ENCODE measurements at regions not wholly inside any gene's neighbourhood (a gene's known extent, or its start where the extent isn't known, plus 50 kb on each side); places are given as distances from the start of the nearest gene placed in this dataset.

GRCh38 chr6:11912420-11912819 lies 99.7 kb upstream of the HIVEP1 start:
- CTCF ChIA-PET: no interaction called here
- Histone ChIP-seq H3K4me3 (ENCODE audit: low read depth, low read length, poor library complexity, severe bottlenecking) (no peak overlapping the region), H3K27me3 (replicated peaks; ENCODE audit: insufficient read depth, low read depth, low read length, poor library complexity) (no peaks in the 10 kb centered on the region), H3K27ac (ENCODE audit: low read depth, low read length, poor library complexity, severe bottlenecking) (no peak overlapping the region), H3K9me3 (ENCODE audit: low read depth, low read length, poor library complexity, severe bottlenecking) (no peaks in the 10 kb centered on the region), H3K36me3 (ENCODE audit: insufficient read depth, low read length, poor library complexity, severe bottlenecking) (no peaks in the 10 kb centered on the region), H3K4me1 (ENCODE audit: insufficient read depth, low read length, poor library complexity, severe bottlenecking) (no peaks in the 10 kb centered on the region)
- TF ChIP-seq CTCF (conservative IDR thresholded peaks at IDR 0.05; ENCODE audit: low read depth, low read length) (0 out of 2 replicates have a peak, but pooled peaks have one; percentile 23), EZH2 (IDR thresholded peaks at IDR 0.05; ENCODE audit: borderline replicate concordance, low read depth, low read length, poor library complexity, severe bottlenecking) (no peak)
- BruUV-seq (replicated peaks): no TSS peak
- intact Hi-C loops (cut with micrococcal nuclease; ENCODE audit: unreplicated experiment): no loop called here
- POLR2A ChIA-PET (ENCODE audit: low non-redundant PET): no interaction called here
- DNase-seq (ENCODE audit: low spot score): peak; percentile 11

GRCh38 chr6:11911538-11911937 lies 100.6 kb upstream of the HIVEP1 start:
- Histone ChIP-seq H3K9me3 (ENCODE audit: low read depth, low read length, poor library complexity, severe bottlenecking) (no peaks in the 10 kb centered on the region), H3K27ac (ENCODE audit: low read depth, low read length, poor library complexity, severe bottlenecking) (no peak overlapping the region), H3K27me3 (replicated peaks; ENCODE audit: insufficient read depth, low read depth, low read length, poor library complexity) (no peaks in the 10 kb centered on the region), H3K36me3 (ENCODE audit: insufficient read depth, low read length, poor library complexity, severe bottlenecking) (no peaks in the 10 kb centered on the region), H3K4me1 (ENCODE audit: insufficient read depth, low read length, poor library complexity, severe bottlenecking) (no peaks in the 10 kb centered on the region), H3K4me3 (ENCODE audit: low read depth, low read length, poor library complexity, severe bottlenecking) (no peak overlapping the region)
- no TSS peak for BruUV-seq (replicated peaks)
- DNase-seq (ENCODE audit: low spot score): no peak
- ChIA-PET CTCF (no interaction called here), POLR2A (ENCODE audit: low non-redundant PET) (no interaction called here)
- intact Hi-C loops (cut with micrococcal nuclease; ENCODE audit: unreplicated experiment): no loop called here
- TF ChIP-seq CTCF (conservative IDR thresholded peaks at IDR 0.05; ENCODE audit: low read depth, low read length) (no peak), EZH2 (IDR thresholded peaks at IDR 0.05; ENCODE audit: borderline replicate concordance, low read depth, low read length, poor library complexity, severe bottlenecking) (no peak)

GRCh38 chr6:11909696-11910132 lies 102.4 kb upstream of the HIVEP1 start:
- H3K4me3 ChIP-seq (ENCODE audit: low read depth, low read length, poor library complexity, severe bottlenecking): no peak overlapping the region
- POLR2A ChIA-PET (ENCODE audit: low non-redundant PET): no interaction called here
- no peaks in the 10 kb centered on the region for H3K9me3 ChIP-seq (ENCODE audit: low read depth, low read length, poor library complexity, severe bottlenecking)
- intact Hi-C loops (cut with micrococcal nuclease; ENCODE audit: unreplicated experiment): no loop called here
- H3K27me3 ChIP-seq (replicated peaks; ENCODE audit: insufficient read depth, low read depth, low read length, poor library complexity): no peaks in the 10 kb centered on the region
- BruUV-seq (replicated peaks): no TSS peak
- CTCF ChIA-PET: interaction anchor here (0.5 kb wide), 1 partner anchor 68 kb away, joined by 3 read pairs; no protein-coding TSS in a partner anchor
- no peak overlapping the region for H3K27ac ChIP-seq (ENCODE audit: low read depth, low read length, poor library complexity, severe bottlenecking)
- DNase-seq (ENCODE audit: low spot score): no peak
- H3K4me1 ChIP-seq (ENCODE audit: insufficient read depth, low read length, poor library complexity, severe bottlenecking): no peaks in the 10 kb centered on the region
- H3K36me3 ChIP-seq (ENCODE audit: insufficient read depth, low read length, poor library complexity, severe bottlenecking): no peaks in the 10 kb centered on the region
- TF ChIP-seq CTCF (conservative IDR thresholded peaks at IDR 0.05; ENCODE audit: low read depth, low read length) (no peak), EZH2 (IDR thresholded peaks at IDR 0.05; ENCODE audit: borderline replicate concordance, low read depth, low read length, poor library complexity, severe bottlenecking) (no peak)
